Activated B cell treated with CpG ODN at 0.5 μM for 24 hours (primary cell): ENCODE measurements at regions not wholly inside any gene's neighbourhood (a gene's known extent, or its start where the extent isn't known, plus 50 kb on each side); places are given as distances from the start of the nearest gene placed in this dataset.
A peak's percentile ranks its signal among the peaks of the same experiment; 100 is the strongest.

Experiments
- ATAC-seq: fragments of 200-7000 bp; cut with Tn5 transposase; one replicate; pipeline ENCODE4 v1.10.0; 2021; ENCODE audit warnings: low read depth, mild to moderate bottlenecking, moderate library complexity
- CTCF ChIA-PET: fragments of 350-600 bp; sonication (Branson Sonifier 250); formaldehyde crosslinking; loops from one replicate; lab custom pipeline; 2021; ENCODE audit warnings: antibody characterized with exemption; lab: Charles Lee
- POLR2A ChIA-PET: fragments of 350-600 bp; sonication (Branson Sonifier 250); formaldehyde crosslinking; loops from one replicate; lab custom pipeline; 2021; ENCODE audit warnings: antibody characterized with exemption; lab: Charles Lee
- DNase-seq: peaks from one replicate; pipeline ENCODE4 v3.0.0; 2022
- H3K27ac Mint-ChIP-seq: one replicate; pipeline ENCODE4 v1.8.0; 2020; ENCODE audit warnings: mixed read lengths
- H3K27me3 Mint-ChIP-seq: one replicate; pipeline ENCODE4 v1.8.0; 2021; ENCODE audit warnings: mixed read lengths
- H3K36me3 Mint-ChIP-seq: one replicate; pipeline ENCODE4 v1.8.0; 2021; ENCODE audit warnings: low read depth, mixed read lengths
- H3K4me1 Mint-ChIP-seq: one replicate; pipeline ENCODE4 v1.8.0; 2021; ENCODE audit warnings: mixed read lengths
- H3K4me3 Mint-ChIP-seq: one replicate; pipeline ENCODE4 v1.8.0; 2020; ENCODE audit warnings: mild to moderate bottlenecking, mixed read lengths
- H3K9me3 Mint-ChIP-seq: one replicate; pipeline ENCODE4 v1.8.0; 2020; ENCODE audit warnings: mixed read lengths
- intact Hi-C: fragments of 100-400 bp; cut with micrococcal nuclease; formaldehyde crosslinking; loops from one replicate; pipeline ENCODE4 v1.15.1; 2024
- TF ChIP-seq, protein P1 (sequence below): fragments of 200-600 bp; IDR thresholded peaks from one replicate; pipeline ENCODE4 v1.8.0; 2022; ENCODE audit warnings: antibody characterized with exemption, mild to moderate bottlenecking

GRCh38 chr2:12858786-12859185, 142.1 kb downstream of the TRIB2 start:
- Mint-ChIP-seq H3K27me3 (no peaks in the 10 kb centered on the region), H3K36me3 (peaks cover 1% of the 10 kb centered on the region), H3K27ac (no peak overlapping the region), H3K4me3 (no peak overlapping the region), H3K9me3 (peaks cover 9% of the 10 kb centered on the region), H3K4me1 (peaks cover 9% of the 10 kb centered on the region)
- ChIA-PET POLR2A (interaction anchor here (0.6 kb wide), 1 partner anchor 1394 kb away, joined by 5 read pairs; no protein-coding TSS in a partner anchor), CTCF (no interaction called here)
- intact Hi-C loops, result no loop called here
- TF ChIP-seq, protein P1, sequence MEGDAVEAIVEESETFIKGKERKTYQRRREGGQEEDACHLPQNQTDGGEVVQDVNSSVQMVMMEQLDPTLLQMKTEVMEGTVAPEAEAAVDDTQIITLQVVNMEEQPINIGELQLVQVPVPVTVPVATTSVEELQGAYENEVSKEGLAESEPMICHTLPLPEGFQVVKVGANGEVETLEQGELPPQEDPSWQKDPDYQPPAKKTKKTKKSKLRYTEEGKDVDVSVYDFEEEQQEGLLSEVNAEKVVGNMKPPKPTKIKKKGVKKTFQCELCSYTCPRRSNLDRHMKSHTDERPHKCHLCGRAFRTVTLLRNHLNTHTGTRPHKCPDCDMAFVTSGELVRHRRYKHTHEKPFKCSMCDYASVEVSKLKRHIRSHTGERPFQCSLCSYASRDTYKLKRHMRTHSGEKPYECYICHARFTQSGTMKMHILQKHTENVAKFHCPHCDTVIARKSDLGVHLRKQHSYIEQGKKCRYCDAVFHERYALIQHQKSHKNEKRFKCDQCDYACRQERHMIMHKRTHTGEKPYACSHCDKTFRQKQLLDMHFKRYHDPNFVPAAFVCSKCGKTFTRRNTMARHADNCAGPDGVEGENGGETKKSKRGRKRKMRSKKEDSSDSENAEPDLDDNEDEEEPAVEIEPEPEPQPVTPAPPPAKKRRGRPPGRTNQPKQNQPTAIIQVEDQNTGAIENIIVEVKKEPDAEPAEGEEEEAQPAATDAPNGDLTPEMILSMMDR, result no peak
- DNase-seq, result no peak
- no peak for ATAC-seq

DNA sequence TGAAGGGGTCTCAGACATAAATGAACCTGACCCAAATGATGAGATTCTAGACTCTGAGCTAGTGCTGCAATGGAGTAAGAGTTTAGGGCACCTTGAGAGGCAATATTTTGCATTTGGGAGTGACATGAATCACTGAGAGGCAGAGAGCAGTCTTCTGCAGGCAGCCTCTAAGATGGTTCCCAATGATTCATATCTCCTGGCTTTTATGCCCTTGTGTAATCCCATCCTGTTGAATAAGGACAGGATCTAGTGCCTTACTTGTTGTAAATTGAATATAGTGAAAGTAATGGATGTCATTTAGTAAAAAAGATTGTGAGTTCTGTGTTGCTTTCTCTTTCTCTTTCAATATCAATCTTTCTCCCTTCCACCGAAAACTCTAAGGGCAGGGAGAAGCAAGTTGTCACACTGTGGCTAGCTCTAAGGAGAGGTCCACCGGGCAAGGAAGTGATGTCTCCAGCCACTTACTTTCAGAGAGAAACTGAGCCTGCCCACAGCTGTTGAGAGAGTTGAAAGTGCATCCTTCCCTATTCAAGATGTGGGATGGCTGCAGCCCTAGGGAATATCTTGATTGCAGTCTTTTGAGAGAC, 144.7 kb downstream of the TRIB2 start:
- TF ChIP-seq, protein P1, result no peak
- ChIA-PET POLR2A (no interaction called here), CTCF (no interaction called here)
- Mint-ChIP-seq H3K9me3 (peaks cover 19% of the 10 kb centered on the region), H3K27ac (peak overlapping the region; percentile 6), H3K4me3 (no peak overlapping the region), H3K4me1 (peaks cover 9% of the 10 kb centered on the region), H3K36me3 (peaks cover 6% of the 10 kb centered on the region), H3K27me3 (no peaks in the 10 kb centered on the region)
- intact Hi-C loops, result no loop called here
- DNase-seq, result no peak
- ATAC-seq, result peak; percentile 34

- peaks cover 6% of the 10 kb centered on the region for H3K36me3 Mint-ChIP-seq
- TF ChIP-seq, protein P1, result no peak
- H3K4me3 Mint-ChIP-seq, result no peak overlapping the region
- peaks cover 9% of the 10 kb centered on the region for H3K4me1 Mint-ChIP-seq
- ChIA-PET CTCF (no interaction called here), POLR2A (no interaction called here)
- no peak for DNase-seq
- no peaks in the 10 kb centered on the region for H3K27me3 Mint-ChIP-seq
- H3K9me3 Mint-ChIP-seq, result peaks cover 19% of the 10 kb centered on the region
- no peak overlapping the region for H3K27ac Mint-ChIP-seq
- ATAC-seq, result no peak
- intact Hi-C loops, result no loop called here
These were observed 145.8 kb downstream of the TRIB2 start for GRCh38 chr2:12862541-12862940.

DNA sequence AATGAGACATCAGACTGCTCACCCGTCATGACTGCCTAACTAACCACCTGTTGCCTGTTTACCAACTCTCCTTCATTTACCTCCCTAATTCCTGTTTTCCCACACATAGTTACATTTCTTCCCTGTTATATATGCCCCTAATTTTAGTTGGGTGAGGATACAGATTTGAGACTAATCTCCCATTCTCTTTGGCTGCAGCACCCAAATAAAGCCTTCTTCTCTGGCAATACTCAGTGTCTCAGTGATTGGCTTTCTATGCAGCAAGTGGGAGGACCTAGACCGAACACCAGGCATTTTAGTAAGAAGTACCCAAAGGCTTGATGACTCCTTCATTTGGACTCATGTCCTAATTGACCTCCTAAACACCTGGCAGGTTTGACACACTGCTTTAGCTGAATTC, 147.2 kb downstream of the TRIB2 start:
- DNase-seq, result no peak
- peaks cover 6% of the 10 kb centered on the region for H3K36me3 Mint-ChIP-seq
- ChIA-PET POLR2A (no interaction called here), CTCF (no interaction called here)
- TF ChIP-seq, protein P1, result no peak
- no peak overlapping the region for H3K4me3 Mint-ChIP-seq
- intact Hi-C loops, result no loop called here
- H3K4me1 Mint-ChIP-seq, result peaks cover 9% of the 10 kb centered on the region
- H3K27ac Mint-ChIP-seq, result no peak overlapping the region
- H3K9me3 Mint-ChIP-seq, result peaks cover 19% of the 10 kb centered on the region
- H3K27me3 Mint-ChIP-seq, result peaks cover 4% of the 10 kb centered on the region
- ATAC-seq, result no peak

DNA sequence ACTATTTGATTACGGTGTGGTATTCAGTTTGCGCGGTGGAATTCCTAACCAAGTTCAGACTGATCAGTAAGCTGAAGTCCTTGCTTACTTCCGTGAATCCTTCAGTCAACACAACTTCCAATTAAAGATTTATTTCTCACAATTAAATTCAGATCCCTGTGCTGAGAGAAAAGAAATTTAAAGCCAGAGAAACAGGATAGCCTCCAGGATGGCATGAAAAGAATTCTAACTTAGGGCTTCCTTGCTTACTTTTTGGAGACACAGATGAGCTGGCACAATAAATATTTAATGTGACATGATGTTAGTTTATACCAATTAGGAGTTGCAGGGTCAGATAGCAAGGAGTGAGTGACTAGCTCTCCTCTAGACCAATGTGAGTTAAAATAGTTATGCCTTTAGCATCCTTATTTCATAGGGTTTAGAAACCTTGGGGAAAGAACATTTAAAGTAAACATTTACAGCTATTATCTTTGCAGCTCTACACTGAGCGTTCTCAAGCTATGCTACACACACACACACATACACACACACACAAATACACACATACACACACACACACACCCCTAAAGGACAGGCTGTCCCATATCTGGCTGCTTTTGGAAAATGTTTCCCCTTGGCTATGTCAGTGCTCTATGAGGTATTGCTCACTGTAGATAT, 151.0 kb downstream of the TRIB2 start:
- peaks cover 6% of the 10 kb centered on the region for H3K36me3 Mint-ChIP-seq
- TF ChIP-seq, protein P1, result no peak
- H3K4me3 Mint-ChIP-seq, result no peak overlapping the region
- no peak for DNase-seq
- ChIA-PET CTCF (no interaction called here), POLR2A (no interaction called here)
- no peak for ATAC-seq
- intact Hi-C loops, result no loop called here
- H3K9me3 Mint-ChIP-seq, result peaks cover 16% of the 10 kb centered on the region
- no peak overlapping the region for H3K27ac Mint-ChIP-seq
- H3K27me3 Mint-ChIP-seq, result peaks cover 12% of the 10 kb centered on the region
- H3K4me1 Mint-ChIP-seq, result no peaks in the 10 kb centered on the region
